GM12892 (cell line): ENCODE measurements at regions not wholly inside any gene's neighbourhood (a gene's known extent, or its start where the extent isn't known, plus 50 kb on each side); places are given as distances from the start of the nearest gene placed in this dataset.

ENCODE experiments used
- POLR2AphosphoS5 ChIP-seq: IDR thresholded peaks from 2 replicates; pipeline ENCODE4 v1.6.1; 2011; ENCODE audit warnings: low read depth, low read length, control low read depth
- TAF1 ChIP-seq: IDR thresholded peaks from 2 replicates; pipeline ENCODE4 v1.6.1; 2011; ENCODE audit warnings: low read depth, mild to moderate bottlenecking, control low read depth, low read length, borderline replicate concordance

DNA sequence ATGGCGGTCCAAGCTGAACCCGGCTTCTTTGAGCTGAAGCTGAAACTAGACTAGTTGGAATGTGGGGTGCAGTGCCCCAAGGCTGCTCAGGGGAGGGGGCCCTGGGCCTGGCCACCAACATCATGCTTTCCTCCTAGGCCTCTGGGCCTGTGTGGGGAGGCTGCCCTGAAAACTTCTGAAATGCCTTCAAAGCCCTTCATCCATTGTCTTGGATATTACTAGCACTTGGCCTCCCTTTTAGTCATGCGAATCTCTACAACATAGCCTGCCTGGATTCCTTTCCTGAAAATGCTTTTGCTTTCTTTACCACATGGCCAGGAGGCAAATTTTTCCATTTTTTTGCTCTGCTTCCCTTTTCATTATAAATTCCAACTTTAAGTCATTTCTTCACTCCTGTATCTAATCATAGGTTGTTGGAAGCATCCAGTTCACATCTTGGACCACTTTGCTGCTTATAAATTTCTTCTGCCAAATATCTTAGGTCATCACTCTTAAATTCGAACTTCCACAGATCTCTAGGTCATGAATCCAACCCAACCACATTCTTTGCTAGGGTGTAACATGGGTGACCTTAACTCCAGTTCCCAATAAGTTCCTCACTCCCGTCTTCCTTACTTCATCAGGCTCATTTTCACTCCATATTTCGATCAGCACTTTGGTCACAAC is 103.4 kb downstream of the DDIT4L start:
- TF ChIP-seq TAF1 (no peak), POLR2AphosphoS5 (no peak)
